BJ (cell line): ENCODE measurements at regions not wholly inside any gene's neighbourhood (a gene's known extent, or its start where the extent isn't known, plus 50 kb on each side); places are given as distances from the start of the nearest gene placed in this dataset.
"Not testable (repeated sequence)": the region's sequence is repeated elsewhere in the genome, so short reads cannot be mapped to it uniquely, and the experiment has no call there.

Experiments used
- CTCF ChIA-PET: fragments of 350-600 bp; formaldehyde crosslinking; extraction: SDS; loops from one replicate; lab custom pipeline; 2021; ENCODE audit warnings: antibody characterized with exemption, inconsistent platforms; lab: Yijun Ruan, JAX
- POLR2A ChIA-PET: fragments of 300-600 bp; sonication (Branson Sonifier 250); formaldehyde crosslinking; extraction: SDS; loops from one replicate; lab custom pipeline; 2021; ENCODE audit warnings: antibody characterized with exemption; lab: Charles Lee
- DNase-seq: peaks from one replicate; pipeline ENCODE4 v3.0.0-alpha.2; 2011; ENCODE audit warnings: low read depth
- H3K27me3 ChIP-seq: 2 replicates; pipeline ENCODE4 v1.6.0; 2011; ENCODE audit warnings: low read length; ENCODE audit not compliant: control insufficient read depth, insufficient read depth
- H3K36me3 ChIP-seq: 2 replicates; pipeline ENCODE4 v1.5.1; 2011; ENCODE audit warnings: low read length; ENCODE audit not compliant: control insufficient read depth, insufficient read depth
- H3K4me3 ChIP-seq: 2 replicates; pipeline ENCODE4 v1.5.1; 2011; ENCODE audit warnings: low read depth, mild to moderate bottlenecking, control low read depth, low read length
- CTCF ChIP-seq: IDR thresholded peaks from 2 replicates; pipeline ENCODE4 v1.5.1; 2011; ENCODE audit warnings: low read depth, mild to moderate bottlenecking, control low read depth, inconsistent platforms, low read length, moderate library complexity; ENCODE audit not compliant: insufficient read depth

GRCh38 chrY:12309212-12309611 is 391.8 kb upstream of the USP9Y start:
- no peak for TF ChIP-seq CTCF
- CTCF ChIA-PET = no interaction called here
- no peaks in the 10 kb centered on the region for H3K36me3 ChIP-seq
- no peak overlapping the region for H3K4me3 ChIP-seq
- no peak for DNase-seq
- H3K27me3 ChIP-seq = no peaks in the 10 kb centered on the region
- POLR2A ChIA-PET = no interaction called here

DNA sequence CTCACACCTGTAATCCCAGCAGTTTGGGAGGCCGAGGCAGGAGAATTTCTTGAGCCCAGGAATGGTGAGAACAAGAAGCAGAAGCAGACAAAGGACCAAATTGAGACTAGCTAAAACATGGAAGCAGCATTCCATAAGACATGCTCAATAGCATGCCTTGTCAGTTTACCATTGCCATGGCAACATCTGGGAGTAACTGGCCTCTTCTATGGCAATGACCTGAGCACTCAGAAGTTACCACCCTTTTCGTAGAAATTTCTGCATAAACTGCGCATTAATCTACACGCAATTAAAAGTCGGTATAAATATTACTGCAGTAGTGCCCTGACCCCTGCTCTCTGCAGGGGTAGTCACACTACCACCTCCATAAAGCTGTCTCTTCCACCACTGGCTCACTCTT is 390.2 kb upstream of the USP9Y start:
- no peaks in the 10 kb centered on the region for H3K36me3 ChIP-seq
- no peak for DNase-seq
- ChIA-PET CTCF (no interaction called here), POLR2A (no interaction called here)
- no peaks in the 10 kb centered on the region for H3K27me3 ChIP-seq
- no peak overlapping the region for H3K4me3 ChIP-seq
- TF ChIP-seq CTCF = no peak

- TF ChIP-seq CTCF = no peak
- ChIA-PET CTCF (no interaction called here), POLR2A (no interaction called here)
- Histone ChIP-seq H3K27me3 (no peaks in the 10 kb centered on the region), H3K36me3 (no peaks in the 10 kb centered on the region), H3K4me3 (no peak overlapping the region)
- no peak for DNase-seq
These were observed 373.3 kb upstream of the USP9Y start for GRCh38 chrY:12327751-12328150.

- H3K27me3 ChIP-seq, CTCF ChIA-PET, POLR2A ChIA-PET, H3K4me3 ChIP-seq, DNase-seq, H3K36me3 ChIP-seq: not testable (repeated sequence)
These were observed 369.1 kb upstream of the USP9Y start for GRCh38 chrY:12331917-12332316.

DNA sequence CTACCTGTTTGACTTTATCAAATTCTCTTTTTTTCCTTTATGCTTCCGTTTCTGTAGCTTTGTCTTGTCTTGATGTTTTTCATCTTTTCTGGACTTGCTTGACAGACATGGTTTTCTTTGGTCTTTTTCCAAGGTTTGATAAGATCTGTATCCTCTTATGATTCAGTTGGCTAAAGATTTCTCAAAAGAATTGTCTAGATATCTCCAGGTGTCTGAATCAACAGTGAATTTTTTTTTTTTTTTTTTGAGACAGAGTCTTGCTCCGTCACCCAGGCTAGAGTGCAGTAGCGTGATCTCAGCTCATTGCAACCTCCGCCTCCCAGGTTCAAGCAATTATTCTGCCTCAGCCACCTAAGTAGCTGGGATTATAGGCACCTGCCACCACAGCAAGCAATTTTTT is 357.8 kb upstream of the USP9Y start:
- CTCF ChIA-PET = interaction anchor here (0.6 kb wide), 1 partner anchor 17 kb away, joined by 3 read pairs; no protein-coding TSS in a partner anchor
- no peak for TF ChIP-seq CTCF
- no peak for DNase-seq
- Histone ChIP-seq H3K4me3 (no peak overlapping the region), H3K36me3 (no peaks in the 10 kb centered on the region), H3K27me3 (no peaks in the 10 kb centered on the region)
- POLR2A ChIA-PET = no interaction called here

DNA sequence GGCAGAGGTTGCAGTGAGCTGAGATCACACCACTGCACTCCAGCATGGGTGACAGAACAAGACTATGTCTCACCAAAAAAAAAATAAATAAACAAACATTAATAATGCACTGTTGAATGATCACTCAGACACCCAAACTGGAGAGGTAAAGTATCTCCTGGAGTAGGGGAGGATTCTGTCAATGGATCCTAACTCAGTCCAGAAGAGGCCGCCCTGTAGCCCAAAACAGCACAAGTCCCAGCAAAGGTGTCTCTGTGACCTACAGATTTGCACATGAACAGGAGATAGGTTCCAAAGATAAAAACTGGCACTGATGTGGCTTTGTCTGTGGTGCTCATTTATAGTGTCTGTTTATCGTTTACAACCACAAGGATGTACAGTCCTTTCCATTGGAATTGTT is 352.9 kb upstream of the USP9Y start:
- TF ChIP-seq CTCF = no peak
- ChIA-PET CTCF (no interaction called here), POLR2A (no interaction called here)
- Histone ChIP-seq H3K36me3 (no peaks in the 10 kb centered on the region), H3K4me3 (no peak overlapping the region), H3K27me3 (no peaks in the 10 kb centered on the region)
- no peak for DNase-seq
